GM12865 (cell line): ENCODE measurements at regions not wholly inside any gene's neighbourhood (a gene's known extent, or its start where the extent isn't known, plus 50 kb on each side); places are given as distances from the start of the nearest gene placed in this dataset.

Experiments
- DNase-seq: peaks from one replicate; pipeline ENCODE4 v3.0.0; 2010; ENCODE audit warnings: low read depth
- H3K4me3 ChIP-seq: 2 replicates; pipeline ENCODE4 v1.5.1; 2011; ENCODE audit warnings: mild to moderate bottlenecking, low read depth, low read length, control low read depth
- TF ChIP-seq, protein P1 (sequence below): IDR thresholded peaks from 2 replicates; pipeline ENCODE4 v1.5.1; 2011; ENCODE audit warnings: low read length, control low read depth, low read depth, inconsistent platforms; ENCODE audit not compliant: insufficient read depth; ENCODE audit errors: missing control alignments

DNA sequence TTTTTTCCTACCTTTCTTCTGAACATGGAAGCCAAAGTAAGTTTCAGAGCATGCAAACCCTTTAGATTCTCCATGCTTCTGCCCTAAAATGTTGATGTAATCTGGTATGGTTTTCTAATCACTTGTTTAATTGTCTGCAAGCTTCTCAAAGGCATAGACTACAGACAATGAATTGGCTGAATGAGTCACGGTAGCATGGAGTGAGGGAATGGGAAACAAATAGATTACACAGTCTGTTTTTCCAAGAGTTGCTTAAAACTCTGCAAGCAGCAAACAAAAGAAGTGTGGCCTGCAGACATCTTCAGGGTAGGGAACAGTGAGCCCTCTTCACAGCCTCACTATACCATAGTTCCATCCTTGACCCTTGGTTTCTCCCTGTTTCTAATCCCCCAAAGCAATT lies 326.0 kb downstream of the BARHL2 start:
- DNase-seq = no peak
- TF ChIP-seq, protein P1, sequence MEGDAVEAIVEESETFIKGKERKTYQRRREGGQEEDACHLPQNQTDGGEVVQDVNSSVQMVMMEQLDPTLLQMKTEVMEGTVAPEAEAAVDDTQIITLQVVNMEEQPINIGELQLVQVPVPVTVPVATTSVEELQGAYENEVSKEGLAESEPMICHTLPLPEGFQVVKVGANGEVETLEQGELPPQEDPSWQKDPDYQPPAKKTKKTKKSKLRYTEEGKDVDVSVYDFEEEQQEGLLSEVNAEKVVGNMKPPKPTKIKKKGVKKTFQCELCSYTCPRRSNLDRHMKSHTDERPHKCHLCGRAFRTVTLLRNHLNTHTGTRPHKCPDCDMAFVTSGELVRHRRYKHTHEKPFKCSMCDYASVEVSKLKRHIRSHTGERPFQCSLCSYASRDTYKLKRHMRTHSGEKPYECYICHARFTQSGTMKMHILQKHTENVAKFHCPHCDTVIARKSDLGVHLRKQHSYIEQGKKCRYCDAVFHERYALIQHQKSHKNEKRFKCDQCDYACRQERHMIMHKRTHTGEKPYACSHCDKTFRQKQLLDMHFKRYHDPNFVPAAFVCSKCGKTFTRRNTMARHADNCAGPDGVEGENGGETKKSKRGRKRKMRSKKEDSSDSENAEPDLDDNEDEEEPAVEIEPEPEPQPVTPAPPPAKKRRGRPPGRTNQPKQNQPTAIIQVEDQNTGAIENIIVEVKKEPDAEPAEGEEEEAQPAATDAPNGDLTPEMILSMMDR = no peak
- H3K4me3 ChIP-seq = no peak overlapping the region

DNA sequence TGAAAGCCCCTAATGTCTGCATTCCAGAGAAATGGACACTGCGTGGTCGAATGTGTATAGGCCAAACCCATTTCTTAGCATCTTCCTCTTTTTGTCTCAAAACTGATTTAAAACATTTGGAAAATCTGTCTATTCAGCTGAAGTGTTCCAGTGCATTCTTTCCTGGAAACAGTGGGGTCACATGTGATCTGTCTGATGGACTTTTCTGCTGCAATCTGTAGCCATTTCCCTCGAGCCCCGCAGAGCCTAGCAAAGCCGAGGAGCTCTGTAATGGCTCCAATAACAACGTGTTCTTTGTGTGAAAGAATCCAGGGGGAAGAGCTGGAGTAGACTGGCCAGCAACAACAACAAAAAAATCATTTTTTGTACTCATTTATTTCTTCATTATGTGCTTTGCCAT lies 329.3 kb downstream of the BARHL2 start:
- DNase-seq = no peak
- TF ChIP-seq, protein P1 = no peak
- no peak overlapping the region for H3K4me3 ChIP-seq

DNA sequence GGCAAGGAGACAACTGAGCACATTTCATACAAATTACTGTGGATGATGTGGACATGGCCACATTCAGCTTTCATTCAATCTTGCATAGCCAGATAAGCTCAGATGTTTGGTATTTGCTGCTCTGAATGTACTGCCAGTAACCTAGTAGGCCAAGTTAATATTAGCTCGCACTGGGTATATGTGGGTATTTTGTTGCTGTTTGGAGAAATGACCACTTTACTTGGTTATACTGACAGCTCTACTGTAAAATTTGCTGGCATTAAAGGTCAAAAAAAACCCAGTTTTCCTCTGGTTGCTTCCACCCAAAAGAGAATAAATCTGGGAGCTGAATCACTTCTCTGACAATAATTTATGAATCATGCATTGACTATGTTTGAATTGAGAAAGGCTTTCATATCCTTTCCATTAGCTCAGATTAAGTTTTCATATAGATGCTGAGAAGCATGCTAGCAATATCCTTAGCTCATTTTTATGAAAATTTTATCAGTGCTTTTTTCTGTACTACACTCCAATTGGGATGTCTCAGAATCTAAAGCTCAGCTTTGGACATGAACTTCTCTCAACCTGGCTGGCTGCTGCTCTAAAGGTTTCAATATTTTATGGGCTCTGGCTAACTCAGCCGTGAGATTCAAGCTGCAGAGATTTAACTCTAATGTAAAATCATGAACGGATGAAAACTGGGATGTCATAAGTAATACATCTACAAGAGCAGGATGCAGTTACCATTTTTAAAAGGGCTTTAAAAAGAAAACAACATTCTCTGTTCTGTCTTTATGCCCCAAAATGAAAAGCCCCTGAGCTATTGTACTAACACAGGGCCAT lies 330.0 kb downstream of the BARHL2 start:
- TF ChIP-seq, protein P1 = no peak
- no peak for DNase-seq
- no peak overlapping the region for H3K4me3 ChIP-seq

DNA sequence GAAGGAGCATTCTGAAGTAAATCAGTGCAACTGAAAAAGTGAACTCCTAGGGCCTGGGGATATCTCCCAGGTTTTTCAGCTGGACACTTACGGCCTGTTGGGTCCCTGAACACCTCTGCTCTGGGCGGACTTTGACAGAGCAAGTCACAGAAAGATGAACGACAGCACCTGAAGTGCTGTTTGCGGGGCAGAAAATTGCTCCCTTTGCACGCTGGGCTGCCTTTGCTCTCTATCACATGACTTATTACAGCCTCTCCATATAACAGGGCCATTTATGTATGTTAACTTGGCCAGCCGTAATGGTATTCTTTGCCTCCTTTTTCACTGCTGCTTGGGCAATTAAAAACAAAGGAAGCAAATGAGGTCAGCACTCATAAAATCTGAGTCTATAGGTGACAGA lies 332.9 kb downstream of the BARHL2 start:
- TF ChIP-seq, protein P1 = no peak
- no peak for DNase-seq
- no peak overlapping the region for H3K4me3 ChIP-seq

DNA sequence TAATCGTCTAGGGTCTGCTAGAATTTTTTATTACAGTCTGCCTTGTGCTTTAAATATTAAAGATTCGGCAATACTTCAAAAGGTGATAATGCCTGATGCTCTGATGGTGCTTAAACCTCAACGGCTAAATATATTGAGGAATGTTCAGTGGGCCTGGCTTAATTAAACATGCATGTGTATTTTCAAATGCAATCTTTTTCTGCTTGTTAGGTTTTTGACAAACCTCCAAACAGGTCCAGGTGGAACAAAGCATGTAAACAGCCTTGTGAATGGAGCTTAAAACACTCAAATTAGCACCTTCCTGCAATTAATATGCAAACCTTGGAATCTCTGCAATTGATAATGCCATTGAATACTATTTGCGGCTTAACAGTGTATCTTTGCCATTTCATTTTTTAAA lies 334.9 kb downstream of the BARHL2 start:
- TF ChIP-seq, protein P1 = no peak
- DNase-seq = no peak
- H3K4me3 ChIP-seq = no peak overlapping the region

DNA sequence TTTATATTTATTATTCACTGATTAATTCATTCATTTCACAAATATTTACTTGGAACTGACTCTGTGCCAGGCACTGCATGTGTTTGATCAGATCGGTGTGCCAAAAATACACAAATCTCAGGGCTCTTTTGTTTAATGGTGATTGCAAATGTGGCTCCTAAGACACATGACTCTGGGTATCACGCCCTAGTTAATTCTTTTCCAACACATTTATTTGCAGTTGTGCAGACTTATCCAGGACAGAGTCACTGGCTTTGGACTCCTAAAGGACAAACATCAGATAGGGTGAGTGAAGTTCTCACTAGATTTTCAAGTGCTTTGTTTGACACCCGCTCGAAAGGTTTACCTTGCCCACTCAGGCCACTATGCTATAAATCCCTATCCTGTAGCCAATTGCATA lies 335.5 kb downstream of the BARHL2 start:
- DNase-seq = no peak
- TF ChIP-seq, protein P1 = no peak
- H3K4me3 ChIP-seq = no peak overlapping the region

DNA sequence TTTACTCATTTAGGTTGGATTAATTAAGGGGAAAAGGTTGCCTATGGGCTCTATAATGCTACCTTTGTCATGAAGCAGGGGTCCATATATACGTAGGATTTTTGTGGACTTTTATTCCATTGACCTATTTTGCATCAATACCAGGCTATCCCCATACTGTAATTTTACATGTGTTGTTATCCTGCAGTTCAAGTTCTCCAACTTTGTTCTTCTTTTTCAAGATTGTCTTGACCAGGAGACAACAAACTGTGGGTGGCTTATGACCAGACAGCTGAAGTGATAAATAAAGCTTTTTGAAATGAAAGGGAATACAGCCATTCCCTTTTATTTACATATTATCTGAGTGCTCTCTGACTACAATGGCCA lies 345.7 kb downstream of the BARHL2 start:
- DNase-seq = no peak
- no peak overlapping the region for H3K4me3 ChIP-seq

More for the DNA sequence above, 345.7 kb downstream of the BARHL2 start:
- TF ChIP-seq, protein P1 = no peak
